ENCODE measurements at regions not wholly inside any gene's neighbourhood (a gene's known extent, or its start where the extent isn't known, plus 50 kb on each side); places are given as distances from the start of the nearest gene placed in this dataset.

- TF ChIP-seq CTCF (IDR thresholded peaks at IDR 0.05) (no peak), POLR2A (IDR thresholded peaks at IDR 0.05) (no peak)
Measured at GRCh38 chr6:106763361-106763760, 134.0 kb downstream of the QRSL1 start.

Data from lower leg skin (tissue), 3 donors.